ENCODE measurements at regions not wholly inside any gene's neighbourhood (a gene's known extent, or its start where the extent isn't known, plus 50 kb on each side); places are given as distances from the start of the nearest gene placed in this dataset.

- TF ChIP-seq, protein P1, sequence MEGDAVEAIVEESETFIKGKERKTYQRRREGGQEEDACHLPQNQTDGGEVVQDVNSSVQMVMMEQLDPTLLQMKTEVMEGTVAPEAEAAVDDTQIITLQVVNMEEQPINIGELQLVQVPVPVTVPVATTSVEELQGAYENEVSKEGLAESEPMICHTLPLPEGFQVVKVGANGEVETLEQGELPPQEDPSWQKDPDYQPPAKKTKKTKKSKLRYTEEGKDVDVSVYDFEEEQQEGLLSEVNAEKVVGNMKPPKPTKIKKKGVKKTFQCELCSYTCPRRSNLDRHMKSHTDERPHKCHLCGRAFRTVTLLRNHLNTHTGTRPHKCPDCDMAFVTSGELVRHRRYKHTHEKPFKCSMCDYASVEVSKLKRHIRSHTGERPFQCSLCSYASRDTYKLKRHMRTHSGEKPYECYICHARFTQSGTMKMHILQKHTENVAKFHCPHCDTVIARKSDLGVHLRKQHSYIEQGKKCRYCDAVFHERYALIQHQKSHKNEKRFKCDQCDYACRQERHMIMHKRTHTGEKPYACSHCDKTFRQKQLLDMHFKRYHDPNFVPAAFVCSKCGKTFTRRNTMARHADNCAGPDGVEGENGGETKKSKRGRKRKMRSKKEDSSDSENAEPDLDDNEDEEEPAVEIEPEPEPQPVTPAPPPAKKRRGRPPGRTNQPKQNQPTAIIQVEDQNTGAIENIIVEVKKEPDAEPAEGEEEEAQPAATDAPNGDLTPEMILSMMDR (IDR thresholded peaks at IDR 0.05), result no peak
- no peak for TF ChIP-seq POLR2A (IDR thresholded peaks at IDR 0.05)
Measured at GRCh38 chr19:28372576-28373247, 840.2 kb downstream of the UQCRFS1 start.

Data from vagina (tissue), 2 donors.